GM19193 (cell line): ENCODE measurements at regions not wholly inside any gene's neighbourhood (a gene's known extent, or its start where the extent isn't known, plus 50 kb on each side); places are given as distances from the start of the nearest gene placed in this dataset.

Experiments used
- POLR2A ChIP-seq: IDR thresholded peaks from 4 replicates; pipeline ENCODE4 v1.6.1; 2011; ENCODE audit not compliant: insufficient read depth, insufficient read length; ENCODE audit errors: extremely low read depth

- TF ChIP-seq POLR2A = no peak
These were observed 131.3 kb upstream of the RAP1B start for GRCh38 chr12:68479261-68479895.

- no peak for TF ChIP-seq POLR2A
These were observed 130.8 kb upstream of the RAP1B start for GRCh38 chr12:68479896-68480291.

- TF ChIP-seq POLR2A = no peak
These were observed 130.2 kb upstream of the RAP1B start for GRCh38 chr12:68480526-68480925.

GRCh38 chr12:68481181-68481941, 129.3 kb upstream of the RAP1B start:
- no peak for TF ChIP-seq POLR2A

GRCh38 chr12:68482014-68482413, 128.7 kb upstream of the RAP1B start:
- TF ChIP-seq POLR2A = no peak

GRCh38 chr12:68482660-68483059, 128.0 kb upstream of the RAP1B start:
- TF ChIP-seq POLR2A = no peak

GRCh38 chr12:68483592-68484383, 126.9 kb upstream of the RAP1B start:
- no peak for TF ChIP-seq POLR2A

GRCh38 chr12:68487721-68488309, 122.9 kb upstream of the RAP1B start:
- TF ChIP-seq POLR2A = no peak

- no peak for TF ChIP-seq POLR2A
These were observed 121.4 kb upstream of the RAP1B start for GRCh38 chr12:68489273-68489672.

GRCh38 chr12:68490476-68490875, 120.2 kb upstream of the RAP1B start:
- TF ChIP-seq POLR2A = no peak

- no peak for TF ChIP-seq POLR2A
These were observed 119.3 kb upstream of the RAP1B start for GRCh38 chr12:68491204-68491960.

GRCh38 chr12:68495336-68496070, 115.2 kb upstream of the RAP1B start:
- TF ChIP-seq POLR2A = no peak

- no peak for TF ChIP-seq POLR2A
These were observed 113.6 kb upstream of the RAP1B start for GRCh38 chr12:68497107-68497506.

- no peak for TF ChIP-seq POLR2A
These were observed 113.0 kb upstream of the RAP1B start for GRCh38 chr12:68497702-68498101.
